ENCODE measurements at regions not wholly inside any gene's neighbourhood (a gene's known extent, or its start where the extent isn't known, plus 50 kb on each side); places are given as distances from the start of the nearest gene placed in this dataset.

DNA sequence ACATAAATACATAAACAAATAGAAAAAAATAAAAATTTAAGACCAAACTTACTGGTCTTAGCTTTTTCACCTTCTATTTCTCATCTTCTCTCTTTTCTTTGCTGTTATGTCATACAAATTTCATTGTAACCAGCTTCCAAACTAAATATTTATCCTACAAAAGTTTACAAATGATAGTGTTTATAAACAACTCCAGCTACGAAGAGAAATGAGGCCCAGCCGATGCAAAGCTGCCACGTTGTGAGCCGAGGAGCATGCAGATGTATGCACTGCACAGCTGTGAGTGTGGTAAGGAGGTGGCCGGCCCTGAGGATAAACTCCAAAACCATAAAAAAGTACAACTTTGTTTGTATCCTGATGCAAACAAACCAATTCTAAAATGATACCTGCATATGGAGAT lies 642.4 kb upstream of the SGCG start:
- DNase-seq (no peak), ATAC-seq (no peak)
- Histone ChIP-seq H3K9me3 (peaks cover 0 to 6% (median 0%) of the 10 kb centered on the region in 12 donors), H3K27ac (no peak overlapping the region), H3K36me3 (no peaks in the 10 kb centered on the region), H3K4me1 (no peaks in the 10 kb centered on the region), H3K4me3 (no peak overlapping the region), H3K27me3 (no peaks in the 10 kb centered on the region)
- 84 to 88% (median 86%) methylated on average over 5 of the region's 5 CpGs for WGBS, 4 donors
- TF ChIP-seq CTCF (IDR thresholded peaks at IDR 0.05) (no peak), POLR2A (IDR thresholded peaks at IDR 0.05) (no peak)
- intact Hi-C loops (cut with DNase I) = no loop called here

- intact Hi-C loops (cut with DNase I) = no loop called here
- no peak for ATAC-seq
- H3K9me3 ChIP-seq = no peaks in the 10 kb centered on the region
- DNase-seq = no peak
- no peaks in the 10 kb centered on the region for H3K4me1 ChIP-seq
- TF ChIP-seq CTCF (IDR thresholded peaks at IDR 0.05) (no peak), POLR2A (IDR thresholded peaks at IDR 0.05) (no peak)
- WGBS, 4 donors = 85 to 91% (median 91%) methylated on average over 2 of the region's 2 CpGs
- no peaks in the 10 kb centered on the region for H3K27me3 ChIP-seq
- no peaks in the 10 kb centered on the region for H3K36me3 ChIP-seq
- H3K4me3 ChIP-seq = no peak overlapping the region
- no peak overlapping the region for H3K27ac ChIP-seq
These were observed 631.7 kb upstream of the SGCG start for GRCh38 chr13:22549126-22549525.

- Histone ChIP-seq H3K36me3 (no peaks in the 10 kb centered on the region), H3K27ac (no peak overlapping the region), H3K4me3 (no peak overlapping the region), H3K27me3 (no peaks in the 10 kb centered on the region), H3K4me1 (no peaks in the 10 kb centered on the region), H3K9me3 (peaks cover 0 to 33% (median 10%) of the 10 kb centered on the region in 12 donors)
- TF ChIP-seq POLR2A (IDR thresholded peaks at IDR 0.05) (no peak), CTCF (IDR thresholded peaks at IDR 0.05) (no peak)
- intact Hi-C loops (cut with DNase I) = no loop called here
- DNase-seq (no peak), ATAC-seq (no peak)
These were observed 619.2 kb upstream of the SGCG start for GRCh38 chr13:22561581-22561980.

DNA sequence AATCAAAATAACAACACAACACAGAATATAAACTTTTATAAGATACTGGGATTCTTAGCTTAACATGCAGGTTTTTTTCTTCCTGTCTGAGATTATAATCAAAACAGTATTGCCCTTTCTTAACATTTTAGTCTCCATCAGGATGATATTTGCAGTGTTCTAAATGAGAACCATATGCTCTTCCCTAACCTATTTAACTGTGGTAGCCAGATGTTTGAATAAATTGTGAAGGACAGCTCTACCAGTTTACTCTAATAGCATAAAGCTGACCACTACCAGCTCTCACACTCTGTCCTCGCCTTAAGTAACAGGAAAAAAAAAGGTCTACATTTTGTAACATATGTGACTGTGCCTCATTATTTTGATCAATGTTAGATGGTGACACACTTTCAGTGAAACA lies 618.7 kb upstream of the SGCG start:
- intact Hi-C loops (cut with DNase I) = no loop called here
- DNase-seq = no peak
- Histone ChIP-seq H3K27me3 (no peaks in the 10 kb centered on the region), H3K36me3 (no peaks in the 10 kb centered on the region), H3K9me3 (peaks cover 0 to 33% (median 10%) of the 10 kb centered on the region in 12 donors), H3K4me3 (no peak overlapping the region), H3K27ac (no peak overlapping the region), H3K4me1 (no peaks in the 10 kb centered on the region)
- no peak for TF ChIP-seq CTCF (IDR thresholded peaks at IDR 0.05)
- no peak for TF ChIP-seq POLR2A (IDR thresholded peaks at IDR 0.05)
- ATAC-seq = no peak
- WGBS, 4 donors = 75 to 91% (median 88%) methylated on average over 1 of the region's 1 CpG
